ENCODE measurements at regions not wholly inside any gene's neighbourhood (a gene's known extent, or its start where the extent isn't known, plus 50 kb on each side); places are given as distances from the start of the nearest gene placed in this dataset.

GRCh38 chr9:71393005-71393404 is 271.6 kb upstream of the TRPM3 start:
- no peak for TF ChIP-seq ARNTL (CRISPR knock-in tag; IDR thresholded peaks at IDR 0.05; ENCODE audit: borderline replicate concordance, low read depth)
- no peak for TF ChIP-seq ZNF70 (CRISPR knock-in tag; IDR thresholded peaks at IDR 0.05)
- TF ChIP-seq, protein P1, sequence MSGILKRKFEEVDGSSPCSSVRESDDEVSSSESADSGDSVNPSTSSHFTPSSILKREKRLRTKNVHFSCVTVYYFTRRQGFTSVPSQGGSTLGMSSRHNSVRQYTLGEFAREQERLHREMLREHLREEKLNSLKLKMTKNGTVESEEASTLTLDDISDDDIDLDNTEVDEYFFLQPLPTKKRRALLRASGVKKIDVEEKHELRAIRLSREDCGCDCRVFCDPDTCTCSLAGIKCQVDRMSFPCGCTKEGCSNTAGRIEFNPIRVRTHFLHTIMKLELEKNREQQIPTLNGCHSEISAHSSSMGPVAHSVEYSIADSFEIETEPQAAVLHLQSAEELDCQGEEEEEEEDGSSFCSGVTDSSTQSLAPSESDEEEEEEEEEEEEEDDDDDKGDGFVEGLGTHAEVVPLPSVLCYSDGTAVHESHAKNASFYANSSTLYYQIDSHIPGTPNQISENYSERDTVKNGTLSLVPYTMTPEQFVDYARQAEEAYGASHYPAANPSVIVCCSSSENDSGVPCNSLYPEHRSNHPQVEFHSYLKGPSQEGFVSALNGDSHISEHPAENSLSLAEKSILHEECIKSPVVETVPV (CRISPR knock-in tag; IDR thresholded peaks at IDR 0.05) = no peak
- no peak for TF ChIP-seq CSDC2 (CRISPR knock-in tag; IDR thresholded peaks at IDR 0.05)
- TF ChIP-seq PPARA (CRISPR knock-in tag; IDR thresholded peaks at IDR 0.05; ENCODE audit: borderline replicate concordance) = no peak
- no peak for TF ChIP-seq ISL1 (CRISPR knock-in tag; IDR thresholded peaks at IDR 0.05)
- TF ChIP-seq RARB (CRISPR knock-in tag; IDR thresholded peaks at IDR 0.05) = no peak
- TF ChIP-seq, protein P2, sequence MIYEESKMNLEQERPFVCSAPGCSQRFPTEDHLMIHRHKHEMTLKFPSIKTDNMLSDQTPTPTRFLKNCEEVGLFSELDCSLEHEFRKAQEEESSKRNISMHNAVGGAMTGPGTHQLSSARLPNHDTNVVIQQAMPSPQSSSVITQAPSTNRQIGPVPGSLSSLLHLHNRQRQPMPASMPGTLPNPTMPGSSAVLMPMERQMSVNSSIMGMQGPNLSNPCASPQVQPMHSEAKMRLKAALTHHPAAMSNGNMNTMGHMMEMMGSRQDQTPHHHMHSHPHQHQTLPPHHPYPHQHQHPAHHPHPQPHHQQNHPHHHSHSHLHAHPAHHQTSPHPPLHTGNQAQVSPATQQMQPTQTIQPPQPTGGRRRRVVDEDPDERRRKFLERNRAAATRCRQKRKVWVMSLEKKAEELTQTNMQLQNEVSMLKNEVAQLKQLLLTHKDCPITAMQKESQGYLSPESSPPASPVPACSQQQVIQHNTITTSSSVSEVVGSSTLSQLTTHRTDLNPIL (CRISPR knock-in tag; IDR thresholded peaks at IDR 0.05; ENCODE audit: low read depth) = no peak
- TF ChIP-seq ZFP3 (CRISPR knock-in tag; IDR thresholded peaks at IDR 0.05) = no peak
- TF ChIP-seq ZFP30 (CRISPR knock-in tag; IDR thresholded peaks at IDR 0.05) = no peak
- no peak for TF ChIP-seq ZC3H10 (CRISPR knock-in tag; IDR thresholded peaks at IDR 0.05)
- TF ChIP-seq TOX (CRISPR knock-in tag; IDR thresholded peaks at IDR 0.05; ENCODE audit: borderline replicate concordance) = no peak
- no peak for TF ChIP-seq GLIS3 (CRISPR knock-in tag; IDR thresholded peaks at IDR 0.05)
- no peak for TF ChIP-seq TSHZ2 (CRISPR knock-in tag; IDR thresholded peaks at IDR 0.05)
